PFSK-1 (cell line): ENCODE measurements at regions not wholly inside any gene's neighbourhood (a gene's known extent, or its start where the extent isn't known, plus 50 kb on each side); places are given as distances from the start of the nearest gene placed in this dataset.

Experiments used
- POLR2AphosphoS5 ChIP-seq: IDR thresholded peaks from 2 replicates; pipeline ENCODE4 v1.6.1; 2012; ENCODE audit warnings: low read depth, mild to moderate bottlenecking, control low read depth, low read length, moderate library complexity
- SIN3A ChIP-seq: IDR thresholded peaks from 2 replicates; pipeline ENCODE4 v1.6.1; 2012; ENCODE audit warnings: mild to moderate bottlenecking, low read length, moderate library complexity, borderline replicate concordance; ENCODE audit not compliant: insufficient read depth

GRCh38 chr20:51156041-51156982 lies 133.4 kb upstream of the KCNG1 start:
- no peak for TF ChIP-seq SIN3A
- TF ChIP-seq POLR2AphosphoS5, result no peak
